BLaER1 (cell line): ENCODE measurements at regions not wholly inside any gene's neighbourhood (a gene's known extent, or its start where the extent isn't known, plus 50 kb on each side); places are given as distances from the start of the nearest gene placed in this dataset.

Experiments used
- H3K27ac ChIP-seq: shearing (Covaris generic); formaldehyde crosslinking; 2 replicates; pipeline ENCODE4 v1.8.1; 2022
- H3K27me3 ChIP-seq: shearing (Covaris generic); formaldehyde crosslinking; 2 replicates; pipeline ENCODE4 v1.8.1; 2022
- H3K36me3 ChIP-seq: shearing (Covaris generic); formaldehyde crosslinking; 2 replicates; pipeline ENCODE4 v1.8.1; 2022
- H3K4me1 ChIP-seq: shearing (Covaris generic); formaldehyde crosslinking; 2 replicates; pipeline ENCODE4 v1.8.1; 2022
- H3K4me2 ChIP-seq: shearing (Covaris generic); formaldehyde crosslinking; 2 replicates; pipeline ENCODE4 v1.8.1; 2022
- H3K4me3 ChIP-seq: shearing (Covaris generic); formaldehyde crosslinking; 2 replicates; pipeline ENCODE4 v1.8.1; 2022
- H3K9ac ChIP-seq: shearing (Covaris generic); formaldehyde crosslinking; 2 replicates; pipeline ENCODE4 v1.8.1; 2022
- H3K9me3 ChIP-seq: shearing (Covaris generic); formaldehyde crosslinking; 2 replicates; pipeline ENCODE4 v1.8.1; 2022
- H4K20me1 ChIP-seq: shearing (Covaris generic); formaldehyde crosslinking; 2 replicates; pipeline ENCODE4 v1.8.1; 2022
- Cebpa-rat ChIP-seq: shearing (Covaris generic); IDR thresholded peaks from 2 replicates; pipeline ENCODE4 v1.8.1; 2022

GRCh38 chr12:24185782-24186181 lies 236.3 kb upstream of the SOX5 start:
- H3K36me3 ChIP-seq = no peaks in the 10 kb centered on the region
- H3K27ac ChIP-seq = no peak overlapping the region
- no peaks in the 10 kb centered on the region for H4K20me1 ChIP-seq
- no peak overlapping the region for H3K9ac ChIP-seq
- H3K27me3 ChIP-seq = no peaks in the 10 kb centered on the region
- no peaks in the 10 kb centered on the region for H3K4me1 ChIP-seq
- H3K9me3 ChIP-seq = no peaks in the 10 kb centered on the region
- no peak overlapping the region for H3K4me3 ChIP-seq
- no peak for TF ChIP-seq Cebpa-rat
- no peak overlapping the region for H3K4me2 ChIP-seq

DNA sequence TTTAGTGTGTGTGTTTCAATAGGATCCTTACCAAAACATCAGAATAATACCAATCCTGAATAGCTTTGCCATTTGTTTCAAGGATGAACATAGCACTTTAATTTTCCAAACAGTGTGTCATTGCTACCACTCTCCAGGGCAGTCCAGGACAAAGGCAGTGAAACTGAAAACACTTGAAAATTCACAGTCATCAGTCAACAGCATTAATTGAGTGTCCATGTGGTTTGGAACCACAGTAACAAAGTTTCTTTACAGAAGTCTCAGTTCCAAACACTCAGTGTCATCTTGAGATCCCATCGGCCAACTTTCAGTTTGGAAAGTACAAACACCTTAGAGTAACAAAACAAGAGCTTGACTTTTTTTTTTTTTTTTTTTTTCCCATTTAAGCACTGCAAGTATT lies 228.4 kb upstream of the SOX5 start:
- no peak overlapping the region for H3K4me2 ChIP-seq
- H3K27ac ChIP-seq = no peak overlapping the region
- TF ChIP-seq Cebpa-rat = no peak
- no peaks in the 10 kb centered on the region for H3K27me3 ChIP-seq
- no peaks in the 10 kb centered on the region for H3K36me3 ChIP-seq
- H3K9ac ChIP-seq = no peak overlapping the region
- no peaks in the 10 kb centered on the region for H3K4me1 ChIP-seq
- no peaks in the 10 kb centered on the region for H4K20me1 ChIP-seq
- no peak overlapping the region for H3K4me3 ChIP-seq
- no peaks in the 10 kb centered on the region for H3K9me3 ChIP-seq

DNA sequence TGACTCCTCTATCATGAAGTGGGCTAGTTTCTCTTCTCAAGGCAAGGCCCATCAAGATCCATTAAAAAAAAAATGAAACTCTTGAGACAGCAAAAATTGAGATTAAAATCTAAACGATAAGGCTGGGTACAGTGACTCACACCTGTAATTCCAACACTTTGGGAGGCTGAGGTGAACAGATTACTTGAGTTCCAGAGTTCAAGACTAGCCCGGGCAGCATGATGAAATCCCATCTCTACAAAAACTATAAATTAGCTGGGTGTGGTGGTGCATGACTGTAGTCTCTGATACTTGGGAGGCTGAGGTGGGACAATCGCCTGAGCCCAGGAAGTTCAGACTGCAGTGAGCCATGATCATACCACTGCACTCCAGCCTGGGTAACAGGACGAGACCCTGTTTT lies 226.5 kb upstream of the SOX5 start:
- no peak overlapping the region for H3K4me2 ChIP-seq
- no peaks in the 10 kb centered on the region for H3K27me3 ChIP-seq
- no peaks in the 10 kb centered on the region for H3K36me3 ChIP-seq
- no peak overlapping the region for H3K27ac ChIP-seq
- peaks cover 5% of the 10 kb centered on the region; the same call in 1 of the 2 replicates for H3K4me1 ChIP-seq
- no peak overlapping the region for H3K4me3 ChIP-seq
- H4K20me1 ChIP-seq = no peaks in the 10 kb centered on the region
- no peaks in the 10 kb centered on the region for H3K9me3 ChIP-seq
- TF ChIP-seq Cebpa-rat = no peak
- no peak overlapping the region for H3K9ac ChIP-seq

DNA sequence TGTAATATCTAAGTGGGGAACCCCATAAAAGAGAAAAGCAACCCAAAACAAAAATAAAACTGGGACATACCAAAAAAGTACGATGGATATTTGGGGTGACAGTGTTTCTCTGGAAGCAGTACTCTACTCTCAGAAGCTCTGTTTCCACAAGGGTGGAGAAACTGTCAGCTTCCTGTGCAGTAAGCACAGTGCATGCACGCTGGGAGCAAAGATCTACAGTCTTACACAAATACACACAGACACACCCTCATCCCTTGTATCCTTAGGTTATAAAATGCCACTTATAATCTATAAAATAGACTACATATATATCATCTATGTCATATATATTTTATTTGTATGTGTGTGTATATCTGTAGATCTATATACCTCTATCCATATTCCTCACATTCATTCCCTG lies 225.8 kb upstream of the SOX5 start:
- Histone ChIP-seq H3K4me2 (no peak overlapping the region), H3K9ac (no peak overlapping the region), H3K36me3 (no peaks in the 10 kb centered on the region), H3K9me3 (no peaks in the 10 kb centered on the region), H3K4me3 (no peak overlapping the region), H4K20me1 (no peaks in the 10 kb centered on the region), H3K4me1 (peaks cover 5% of the 10 kb centered on the region; the same call in 1 of the 2 replicates), H3K27me3 (no peaks in the 10 kb centered on the region), H3K27ac (no peak overlapping the region)
- no peak for TF ChIP-seq Cebpa-rat

DNA sequence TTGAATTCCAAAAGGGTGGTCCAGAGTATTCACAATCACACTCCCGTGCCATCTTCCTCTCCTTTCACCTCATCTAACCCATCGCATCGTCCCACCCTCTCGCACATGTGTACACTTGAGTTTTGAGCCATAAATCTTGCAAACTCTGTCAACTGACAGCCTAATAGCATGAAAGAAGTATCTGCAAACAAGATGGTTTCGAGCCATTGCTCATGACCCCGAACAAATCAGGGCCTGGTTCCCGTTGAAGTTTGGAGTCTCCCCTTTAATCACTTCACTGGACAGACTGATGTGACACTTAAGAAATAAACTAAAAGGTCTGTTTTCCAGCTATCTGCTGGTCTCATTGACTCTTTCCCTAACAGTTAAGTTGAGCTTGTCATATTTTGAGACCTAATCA lies 223.6 kb upstream of the SOX5 start:
- Histone ChIP-seq H3K4me2 (no peak overlapping the region), H3K4me1 (peaks cover 5% of the 10 kb centered on the region; the same call in 1 of the 2 replicates)

GRCh38 chr12:24172773-24173066 lies 223.2 kb upstream of the SOX5 start:
- no peak for TF ChIP-seq Cebpa-rat
- H3K4me2 ChIP-seq = no peak overlapping the region
- no peak overlapping the region for H3K9ac ChIP-seq

More for the DNA sequence above, 223.6 kb upstream of the SOX5 start:
- TF ChIP-seq Cebpa-rat = no peak
- Histone ChIP-seq H3K36me3 (no peaks in the 10 kb centered on the region), H3K27me3 (no peaks in the 10 kb centered on the region), H3K9me3 (no peaks in the 10 kb centered on the region), H3K4me3 (no peak overlapping the region), H3K27ac (no peak overlapping the region), H3K9ac (no peak overlapping the region), H4K20me1 (no peaks in the 10 kb centered on the region)

GRCh38 chr12:24172031-24172772 lies 222.7 kb upstream of the SOX5 start:
- Histone ChIP-seq H3K4me3 (no peak overlapping the region), H3K9me3 (no peaks in the 10 kb centered on the region), H3K27me3 (no peaks in the 10 kb centered on the region), H4K20me1 (no peaks in the 10 kb centered on the region), H3K9ac (no peak overlapping the region), H3K27ac (no peak overlapping the region), H3K36me3 (no peaks in the 10 kb centered on the region), H3K4me2 (peak overlapping the region; percentile 21; the same call in 1 of the 2 replicates), H3K4me1 (peaks cover 5% of the 10 kb centered on the region; the same call in 1 of the 2 replicates)
- no peak for TF ChIP-seq Cebpa-rat

More at GRCh38 chr12:24172773-24173066, 223.2 kb upstream of the SOX5 start:
- Histone ChIP-seq H3K4me1 (peaks cover 5% of the 10 kb centered on the region; the same call in 1 of the 2 replicates), H3K4me3 (no peak overlapping the region), H3K36me3 (no peaks in the 10 kb centered on the region), H3K27ac (no peak overlapping the region), H3K9me3 (no peaks in the 10 kb centered on the region), H3K27me3 (no peaks in the 10 kb centered on the region), H4K20me1 (no peaks in the 10 kb centered on the region)

DNA sequence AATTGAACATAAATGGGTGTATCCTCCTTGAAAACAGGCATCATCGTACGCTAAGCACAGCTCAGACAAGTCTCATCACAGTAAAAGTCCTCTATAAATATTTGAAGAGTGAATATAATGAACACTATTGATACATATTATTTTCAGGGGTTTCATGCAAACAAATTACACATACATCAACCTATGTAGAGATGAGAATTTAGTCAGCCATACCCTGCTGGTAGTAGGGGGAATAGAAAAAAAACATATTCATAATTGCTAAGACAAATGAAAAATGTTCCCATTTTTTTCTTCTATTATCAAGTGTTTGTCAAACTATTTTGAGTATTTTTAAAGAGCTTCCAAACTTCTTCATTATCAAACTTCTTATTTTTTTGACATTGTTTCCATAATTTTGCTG lies 205.6 kb upstream of the SOX5 start:
- no peaks in the 10 kb centered on the region for H4K20me1 ChIP-seq
- no peak overlapping the region for H3K4me2 ChIP-seq
- no peak overlapping the region for H3K4me3 ChIP-seq
- H3K27ac ChIP-seq = no peak overlapping the region
- no peaks in the 10 kb centered on the region for H3K4me1 ChIP-seq
- H3K27me3 ChIP-seq = no peaks in the 10 kb centered on the region
- no peaks in the 10 kb centered on the region for H3K9me3 ChIP-seq
- no peak overlapping the region for H3K9ac ChIP-seq
- no peaks in the 10 kb centered on the region for H3K36me3 ChIP-seq
- TF ChIP-seq Cebpa-rat = no peak

DNA sequence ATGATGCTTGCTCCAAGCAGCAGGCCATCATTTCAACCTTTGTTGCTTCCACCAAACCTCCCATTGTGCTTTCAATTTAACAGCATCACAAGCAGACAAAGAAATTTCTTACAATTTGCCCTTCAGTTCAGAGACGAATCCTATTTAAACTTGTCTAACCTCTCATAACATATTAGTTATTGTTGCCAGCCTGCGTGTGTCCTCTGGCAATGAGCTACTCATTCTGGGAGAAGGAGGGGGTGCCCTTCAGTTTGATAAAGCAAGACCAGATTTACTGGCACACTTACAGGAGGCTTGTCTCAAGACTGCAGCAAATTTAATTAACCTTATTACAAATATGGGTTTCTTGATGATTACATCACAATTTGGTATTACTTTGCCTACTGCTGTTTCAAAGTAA lies 203.6 kb upstream of the SOX5 start:
- no peaks in the 10 kb centered on the region for H3K27me3 ChIP-seq
- no peak overlapping the region for H3K4me3 ChIP-seq
- H3K4me1 ChIP-seq = no peaks in the 10 kb centered on the region
- H3K27ac ChIP-seq = no peak overlapping the region
- no peak for TF ChIP-seq Cebpa-rat
- no peaks in the 10 kb centered on the region for H3K9me3 ChIP-seq
- H4K20me1 ChIP-seq = no peaks in the 10 kb centered on the region
- no peaks in the 10 kb centered on the region for H3K36me3 ChIP-seq
- H3K4me2 ChIP-seq = no peak overlapping the region
- no peak overlapping the region for H3K9ac ChIP-seq

DNA sequence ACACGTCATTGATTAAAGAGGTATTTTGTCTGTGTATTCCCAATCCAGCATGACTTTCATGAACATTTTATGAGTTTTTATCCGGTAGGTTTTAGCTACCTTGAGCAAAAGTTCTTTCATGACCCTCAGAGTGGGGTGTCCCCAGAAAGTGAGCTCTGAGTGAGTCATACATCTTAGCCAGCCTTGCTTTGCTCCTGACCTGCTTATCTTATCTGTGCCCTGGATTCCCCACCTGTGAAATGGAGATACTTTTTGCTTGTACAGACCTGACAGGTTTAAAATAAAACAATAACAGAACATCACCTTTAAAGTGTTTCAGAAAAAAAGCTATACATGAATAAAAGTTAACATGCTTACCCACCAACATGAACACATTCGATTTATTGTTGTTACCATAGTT lies 202.8 kb upstream of the SOX5 start:
- Histone ChIP-seq H3K36me3 (no peaks in the 10 kb centered on the region), H3K9me3 (no peaks in the 10 kb centered on the region), H3K4me3 (no peak overlapping the region), H3K4me2 (no peak overlapping the region), H3K4me1 (no peaks in the 10 kb centered on the region), H4K20me1 (no peaks in the 10 kb centered on the region), H3K27ac (no peak overlapping the region), H3K9ac (no peak overlapping the region), H3K27me3 (no peaks in the 10 kb centered on the region)
- no peak for TF ChIP-seq Cebpa-rat

GRCh38 chr12:24143928-24144327 lies 194.5 kb upstream of the SOX5 start:
- Histone ChIP-seq H3K27ac (no peak overlapping the region), H4K20me1 (no peaks in the 10 kb centered on the region), H3K27me3 (no peaks in the 10 kb centered on the region), H3K9me3 (no peaks in the 10 kb centered on the region), H3K4me1 (no peaks in the 10 kb centered on the region), H3K4me2 (no peak overlapping the region), H3K9ac (no peak overlapping the region), H3K4me3 (no peak overlapping the region), H3K36me3 (no peaks in the 10 kb centered on the region)
- TF ChIP-seq Cebpa-rat = no peak
